ENCODE measurements at regions not wholly inside any gene's neighbourhood (a gene's known extent, or its start where the extent isn't known, plus 50 kb on each side); places are given as distances from the start of the nearest gene placed in this dataset.

GRCh38 chr2:164224007-164224406 lies 397.3 kb downstream of the GRB14 start:
- no peak for TF ChIP-seq CTCF (IDR thresholded peaks at IDR 0.05)
- TF ChIP-seq ZFX (IDR thresholded peaks at IDR 0.05; ENCODE audit: borderline replicate concordance): no peak
